Osteocyte (in vitro differentiated cells): ENCODE measurements at regions not wholly inside any gene's neighbourhood (a gene's known extent, or its start where the extent isn't known, plus 50 kb on each side); places are given as distances from the start of the nearest gene placed in this dataset.

Experiments
- DNase-seq: peaks from one replicate; pipeline ENCODE4 v3.0.0; 2021; ENCODE audit warnings: mixed read lengths; ENCODE audit not compliant: unreplicated experiment; ENCODE audit errors: extremely low spot score
- H3K27ac Mint-ChIP-seq: one replicate; pipeline ENCODE4 v1.8.0; 2021; ENCODE audit warnings: mild to moderate bottlenecking, mixed read lengths; ENCODE audit not compliant: unreplicated experiment
- H3K27me3 Mint-ChIP-seq: one replicate; pipeline ENCODE4 v1.8.0; 2021; ENCODE audit warnings: mixed read lengths; ENCODE audit not compliant: unreplicated experiment
- H3K36me3 Mint-ChIP-seq: one replicate; pipeline ENCODE4 v1.8.0; 2021; ENCODE audit warnings: mixed read lengths; ENCODE audit not compliant: unreplicated experiment
- H3K4me1 Mint-ChIP-seq: one replicate; pipeline ENCODE4 v1.8.0; 2021; ENCODE audit warnings: mixed read lengths; ENCODE audit not compliant: unreplicated experiment
- H3K4me3 Mint-ChIP-seq: one replicate; pipeline ENCODE4 v1.8.0; 2021; ENCODE audit warnings: mild to moderate bottlenecking, moderate library complexity, mixed read lengths; ENCODE audit not compliant: unreplicated experiment
- H3K9me3 Mint-ChIP-seq: one replicate; pipeline ENCODE4 v1.8.0; 2021; ENCODE audit warnings: mixed read lengths; ENCODE audit not compliant: unreplicated experiment
- TF ChIP-seq, protein P1 (sequence below): fragments of 200-600 bp; sonication (generic); IDR thresholded peaks from 2 replicates; pipeline ENCODE4 v1.5.0; 2021; ENCODE audit warnings: antibody characterized with exemption, mild to moderate bottlenecking, moderate library complexity

DNA sequence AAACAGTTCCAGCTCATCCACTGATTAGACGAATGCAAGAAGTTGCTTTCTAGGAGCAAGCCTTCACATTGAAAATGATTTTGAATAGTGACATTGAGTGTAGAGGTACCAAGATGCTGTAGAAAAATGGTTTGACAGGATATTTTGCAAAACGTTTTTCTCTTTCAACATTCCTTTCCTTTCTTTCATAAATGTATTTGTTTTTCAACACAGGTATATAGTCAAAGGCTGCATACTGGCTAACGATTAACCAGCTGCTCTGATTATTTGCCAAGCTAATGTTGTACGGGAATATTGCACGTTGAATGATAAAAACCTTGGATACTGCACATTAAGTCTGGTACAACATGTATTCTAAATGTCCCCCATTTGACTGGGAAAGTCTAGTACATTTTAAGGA lies 78.8 kb upstream of the TENT5A start:
- H3K4me1 Mint-ChIP-seq = peaks cover 14% of the 10 kb centered on the region

DNA sequence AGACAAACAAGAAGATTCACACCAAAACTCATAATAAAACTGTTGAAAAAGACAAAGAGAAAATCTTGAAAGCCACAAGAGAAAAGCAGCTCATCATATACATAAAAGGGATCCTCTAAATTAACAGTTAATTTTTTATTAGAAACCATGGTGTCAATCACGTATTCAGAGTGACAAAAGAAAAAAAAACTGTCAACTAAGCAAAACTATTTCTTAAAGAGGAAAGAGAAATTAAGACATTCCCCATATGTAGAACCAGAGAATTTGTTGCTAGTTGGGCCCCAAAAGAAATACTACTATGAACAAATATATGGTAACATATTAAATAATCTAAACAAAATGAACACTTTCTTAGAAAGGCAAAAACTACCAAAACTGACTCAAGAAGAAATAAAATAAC lies 74.3 kb upstream of the TENT5A start:
- H3K4me1 Mint-ChIP-seq = no peaks in the 10 kb centered on the region
- H3K27ac Mint-ChIP-seq = no peak overlapping the region
- H3K27me3 Mint-ChIP-seq = no peaks in the 10 kb centered on the region
- peaks cover 45% of the 10 kb centered on the region for H3K9me3 Mint-ChIP-seq
- TF ChIP-seq, protein P1, sequence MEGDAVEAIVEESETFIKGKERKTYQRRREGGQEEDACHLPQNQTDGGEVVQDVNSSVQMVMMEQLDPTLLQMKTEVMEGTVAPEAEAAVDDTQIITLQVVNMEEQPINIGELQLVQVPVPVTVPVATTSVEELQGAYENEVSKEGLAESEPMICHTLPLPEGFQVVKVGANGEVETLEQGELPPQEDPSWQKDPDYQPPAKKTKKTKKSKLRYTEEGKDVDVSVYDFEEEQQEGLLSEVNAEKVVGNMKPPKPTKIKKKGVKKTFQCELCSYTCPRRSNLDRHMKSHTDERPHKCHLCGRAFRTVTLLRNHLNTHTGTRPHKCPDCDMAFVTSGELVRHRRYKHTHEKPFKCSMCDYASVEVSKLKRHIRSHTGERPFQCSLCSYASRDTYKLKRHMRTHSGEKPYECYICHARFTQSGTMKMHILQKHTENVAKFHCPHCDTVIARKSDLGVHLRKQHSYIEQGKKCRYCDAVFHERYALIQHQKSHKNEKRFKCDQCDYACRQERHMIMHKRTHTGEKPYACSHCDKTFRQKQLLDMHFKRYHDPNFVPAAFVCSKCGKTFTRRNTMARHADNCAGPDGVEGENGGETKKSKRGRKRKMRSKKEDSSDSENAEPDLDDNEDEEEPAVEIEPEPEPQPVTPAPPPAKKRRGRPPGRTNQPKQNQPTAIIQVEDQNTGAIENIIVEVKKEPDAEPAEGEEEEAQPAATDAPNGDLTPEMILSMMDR = no peak
- no peak for DNase-seq
- no peak overlapping the region for H3K4me3 Mint-ChIP-seq
- H3K36me3 Mint-ChIP-seq = peaks cover 14% of the 10 kb centered on the region

More for the DNA sequence above, 78.8 kb upstream of the TENT5A start:
- Mint-ChIP-seq H3K27ac (no peak overlapping the region), H3K36me3 (peaks cover 7% of the 10 kb centered on the region), H3K4me3 (no peak overlapping the region), H3K9me3 (peaks cover 13% of the 10 kb centered on the region), H3K27me3 (no peaks in the 10 kb centered on the region)
- TF ChIP-seq, protein P1 = no peak
- DNase-seq = no peak

DNA sequence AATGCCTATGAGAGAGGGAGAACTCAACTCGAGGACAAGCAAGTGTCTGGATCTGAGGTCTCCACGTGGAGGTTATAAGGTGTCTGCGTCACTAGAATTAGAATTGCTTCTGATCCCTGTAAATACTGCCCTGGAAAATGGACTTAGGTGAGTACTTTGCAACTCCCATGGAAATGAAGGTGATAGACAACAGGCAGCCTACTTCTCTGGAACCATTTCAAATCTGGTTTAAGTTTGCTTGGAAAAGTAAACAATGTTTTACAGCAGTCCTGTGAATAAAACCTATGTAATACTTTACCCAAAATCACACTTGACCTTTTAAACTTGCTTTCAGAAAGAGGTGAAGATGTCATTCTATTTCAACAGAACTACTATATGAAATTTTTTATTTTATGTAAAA lies 70.1 kb upstream of the TENT5A start:
- no peak for DNase-seq
- Mint-ChIP-seq H3K27ac (no peak overlapping the region), H3K36me3 (peaks cover 14% of the 10 kb centered on the region), H3K4me1 (peaks cover 6% of the 10 kb centered on the region), H3K27me3 (no peaks in the 10 kb centered on the region), H3K9me3 (peaks cover 40% of the 10 kb centered on the region), H3K4me3 (no peak overlapping the region)
- TF ChIP-seq, protein P1 = no peak

DNA sequence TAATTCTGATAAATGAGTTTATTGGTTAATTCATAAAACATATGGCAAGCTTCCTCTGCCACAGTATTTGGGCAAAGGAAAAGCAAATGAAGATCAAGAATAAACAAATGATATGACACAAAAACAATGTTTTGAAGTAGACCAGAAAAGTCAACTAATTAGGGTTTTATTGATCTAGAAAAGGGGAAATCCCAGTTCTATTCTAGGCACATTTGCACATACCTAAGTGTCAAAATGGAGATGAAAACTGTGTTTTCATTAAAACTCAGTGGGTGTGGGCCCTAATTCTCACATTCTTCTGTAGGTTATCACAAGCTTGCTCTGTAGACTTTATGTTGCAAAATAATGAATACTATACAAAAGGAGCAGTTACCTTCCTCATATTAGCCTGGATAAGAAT lies 69.0 kb upstream of the TENT5A start:
- Mint-ChIP-seq H3K4me1 (peaks cover 6% of the 10 kb centered on the region), H3K4me3 (no peak overlapping the region), H3K27me3 (no peaks in the 10 kb centered on the region), H3K36me3 (peaks cover 9% of the 10 kb centered on the region), H3K9me3 (peaks cover 34% of the 10 kb centered on the region), H3K27ac (no peak overlapping the region)
- DNase-seq = no peak
- TF ChIP-seq, protein P1 = no peak

DNA sequence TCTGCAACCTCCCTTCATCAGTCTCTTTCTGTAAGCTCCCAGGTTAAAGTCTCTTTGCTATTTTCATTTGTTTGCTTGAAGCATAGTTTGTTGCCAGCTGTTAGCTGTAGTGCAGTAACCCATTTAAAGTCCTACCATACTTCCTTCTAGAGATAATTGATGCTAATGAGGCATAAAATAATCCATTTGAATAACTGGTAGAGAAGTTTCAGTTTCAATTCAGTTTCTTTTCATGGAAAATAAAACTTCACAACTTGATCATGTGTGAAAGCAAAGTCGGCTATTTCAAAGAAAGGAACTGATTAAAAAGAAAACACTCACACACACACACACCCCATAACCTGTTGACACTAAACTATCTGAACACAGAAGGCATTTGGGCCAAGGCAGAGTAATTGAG lies 68.5 kb upstream of the TENT5A start:
- Mint-ChIP-seq H3K9me3 (peaks cover 29% of the 10 kb centered on the region), H3K4me1 (peaks cover 6% of the 10 kb centered on the region), H3K27me3 (no peaks in the 10 kb centered on the region), H3K4me3 (no peak overlapping the region), H3K36me3 (peaks cover 5% of the 10 kb centered on the region), H3K27ac (no peak overlapping the region)
- TF ChIP-seq, protein P1 = no peak
- DNase-seq = no peak
